Coronary artery (tissue), 2 donors: ENCODE measurements at regions not wholly inside any gene's neighbourhood (a gene's known extent, or its start where the extent isn't known, plus 50 kb on each side); places are given as distances from the start of the nearest gene placed in this dataset.

Experiments
- DNase-seq: peaks from one replicate; pipeline ENCODE4 v3.0.0-alpha.2; 2017; ENCODE audit warnings: low spot score
- H3K27ac ChIP-seq, 2 donors: fragments of 200-600 bp; sonication (generic); one replicate each; pipeline ENCODE4 v1.5.1; 2016 to 2019
- H3K4me3 ChIP-seq: fragments of 200-600 bp; sonication (generic); 2 replicates; pipeline ENCODE4 v1.5.1; 2016; ENCODE audit warnings: mild to moderate bottlenecking, moderate library complexity
- CTCF ChIP-seq: fragments of 200-600 bp; sonication (generic); IDR thresholded peaks from one replicate; pipeline ENCODE4 v1.5.1; 2019; ENCODE audit warnings: antibody characterized with exemption

DNA sequence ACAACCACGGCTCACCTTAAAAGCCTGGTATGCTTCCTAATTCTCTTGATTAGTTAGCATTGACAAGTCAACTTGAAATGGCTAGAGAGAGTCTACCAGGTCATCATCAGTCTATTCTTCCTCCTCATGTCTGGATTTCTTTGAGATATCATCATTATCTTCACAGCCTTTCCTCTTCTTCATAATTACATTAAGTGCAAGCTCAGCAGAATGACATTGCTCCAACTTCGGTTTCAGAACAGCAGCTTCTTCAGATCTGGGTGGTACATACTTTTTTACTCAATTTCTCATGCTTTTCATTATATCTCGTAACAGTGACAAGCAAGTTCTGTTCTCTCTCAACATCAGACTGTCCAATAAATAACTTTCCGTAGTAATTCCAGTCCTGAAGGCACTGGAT lies 337.5 kb upstream of the TENM3 start:
- DNase-seq, result no peak
- Histone ChIP-seq H3K27ac (no peak overlapping the region), H3K4me3 (no peak overlapping the region)
- TF ChIP-seq CTCF, result no peak

GRCh38 chr4:181908168-181908567 lies 335.0 kb upstream of the TENM3 start:
- TF ChIP-seq CTCF, result no peak
- Histone ChIP-seq H3K27ac (no peak overlapping the region), H3K4me3 (no peak overlapping the region)
- DNase-seq, result no peak

DNA sequence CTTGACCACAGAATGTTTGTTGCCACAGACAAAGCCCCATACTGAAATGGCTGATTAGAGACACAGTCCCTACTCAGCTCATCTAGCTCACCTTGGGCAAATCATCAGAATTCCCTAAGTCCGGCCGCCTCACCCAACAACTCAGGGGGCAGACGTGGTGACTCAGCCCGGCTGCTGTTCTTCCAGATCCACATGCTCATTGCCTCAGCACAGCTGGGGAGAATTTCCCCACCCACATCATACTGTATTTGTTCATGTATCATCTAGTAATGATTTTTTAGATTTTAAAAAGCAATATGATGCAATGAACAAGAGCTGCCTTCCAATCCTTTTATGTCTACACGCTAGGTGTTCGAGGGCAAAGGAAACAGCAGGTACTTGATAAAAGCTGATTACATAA lies 333.8 kb upstream of the TENM3 start:
- TF ChIP-seq CTCF, result no peak
- Histone ChIP-seq H3K4me3 (no peak overlapping the region), H3K27ac (no peak overlapping the region)
- DNase-seq, result no peak

DNA sequence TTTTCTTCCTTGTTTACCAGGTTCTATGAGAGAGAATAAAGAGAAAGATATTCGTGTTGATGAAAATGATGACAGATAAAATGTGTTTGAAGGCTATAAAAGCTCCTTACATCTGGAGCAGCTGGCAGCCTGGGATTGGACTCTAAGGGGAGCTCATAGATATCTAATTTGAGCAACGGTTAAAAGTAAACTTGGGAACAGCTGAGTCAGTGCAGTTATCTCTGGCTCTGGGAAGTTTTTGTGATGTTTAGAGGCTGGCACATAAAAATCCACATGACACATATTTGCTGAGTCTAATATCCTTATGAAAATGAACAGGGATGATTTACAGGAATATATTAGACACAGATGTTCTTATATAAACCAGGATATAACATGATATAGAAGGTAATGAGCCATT lies 331.8 kb upstream of the TENM3 start:
- no peak for TF ChIP-seq CTCF
- H3K27ac ChIP-seq, result no peak overlapping the region
- DNase-seq, result no peak
- no peak overlapping the region for H3K4me3 ChIP-seq

DNA sequence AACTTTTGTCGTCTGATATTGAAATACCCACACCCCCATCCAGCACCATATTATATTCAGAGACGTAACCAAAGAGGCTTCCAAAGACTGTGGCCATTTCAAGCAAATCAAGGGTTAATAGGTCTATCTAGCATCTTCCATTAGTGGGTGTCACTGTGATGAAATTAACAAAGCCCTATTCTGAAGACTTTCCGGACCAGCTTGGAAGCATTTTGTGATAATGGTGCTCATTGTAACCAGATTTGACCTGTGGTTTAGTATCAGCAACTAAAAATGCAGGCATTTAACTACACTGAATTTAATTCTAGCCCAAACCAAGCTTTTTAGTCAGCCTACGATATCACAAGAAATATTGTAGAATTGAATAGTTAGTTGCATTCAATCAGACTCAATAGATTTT lies 309.7 kb upstream of the TENM3 start:
- Histone ChIP-seq H3K27ac (no peak overlapping the region), H3K4me3 (no peak overlapping the region)
- DNase-seq, result no peak
- TF ChIP-seq CTCF, result no peak

GRCh38 chr4:181938631-181939030 lies 304.6 kb upstream of the TENM3 start:
- Histone ChIP-seq H3K4me3 (no peak overlapping the region), H3K27ac (no peak overlapping the region)
- no peak for DNase-seq
- TF ChIP-seq CTCF, result no peak

- no peak overlapping the region for H3K4me3 ChIP-seq
- no peak for TF ChIP-seq CTCF
- no peak for DNase-seq
- no peak overlapping the region for H3K27ac ChIP-seq
These were observed 303.8 kb upstream of the TENM3 start for GRCh38 chr4:181939199-181939945.
